Superior temporal gyrus (tissue), 1 donor: ENCODE measurements at regions not wholly inside any gene's neighbourhood (a gene's known extent, or its start where the extent isn't known, plus 50 kb on each side); places are given as distances from the start of the nearest gene placed in this dataset.
"Not testable (repeated sequence)": the region's sequence is repeated elsewhere in the genome, so short reads cannot be mapped to it uniquely, and the experiment has no call there.

Experiments
- DNase-seq: peaks from one replicate; pipeline ENCODE4 v3.0.0-alpha.2; 2016; ENCODE audit errors: extremely low spot score

DNA sequence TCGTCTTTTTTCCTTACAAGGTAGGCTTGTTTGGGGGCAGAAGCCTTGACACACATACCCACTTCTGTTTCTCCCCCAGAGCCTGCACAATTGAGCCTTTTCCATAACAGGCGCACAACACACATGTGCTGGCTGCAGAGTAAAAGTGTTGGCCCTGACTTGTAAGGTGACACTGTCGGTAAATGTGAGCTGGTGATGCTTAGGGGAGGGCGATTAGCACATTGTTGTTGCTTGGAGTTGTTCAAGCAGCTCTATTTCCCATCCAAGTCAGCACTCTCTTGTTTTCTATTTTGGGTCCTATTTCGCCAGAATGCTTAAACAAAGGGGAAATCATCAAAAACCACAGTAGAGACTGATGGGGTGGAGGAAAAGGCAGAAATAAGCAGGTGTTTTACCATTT, 51.9 kb upstream of the PTPRJ start:
- DNase-seq, result no peak

DNA sequence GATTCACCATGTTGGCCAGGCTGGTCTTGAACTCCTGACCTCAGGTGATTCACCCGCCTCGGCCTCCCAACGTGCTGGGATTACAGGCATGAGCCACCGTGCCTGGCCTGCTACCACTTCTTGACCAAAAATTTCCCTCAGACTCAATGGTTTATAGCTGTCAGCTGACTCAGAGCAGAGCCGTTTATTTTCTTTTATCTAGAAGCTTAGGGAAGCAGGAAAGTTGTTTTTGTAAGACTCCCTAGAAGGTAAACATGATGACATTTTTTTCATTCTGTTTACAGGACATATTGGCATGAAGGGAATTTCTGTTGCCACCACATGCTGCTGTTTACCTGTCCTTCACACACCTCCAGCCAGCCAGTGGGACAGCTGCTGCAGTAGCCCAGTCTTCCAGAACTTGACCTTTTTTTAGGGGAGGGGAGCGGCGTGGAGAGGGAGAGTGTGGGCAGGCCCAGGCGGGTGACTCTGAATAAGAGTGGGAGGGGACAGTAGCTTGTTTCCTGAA, 56.1 kb upstream of the PTPRJ start:
- no peak for DNase-seq

DNA sequence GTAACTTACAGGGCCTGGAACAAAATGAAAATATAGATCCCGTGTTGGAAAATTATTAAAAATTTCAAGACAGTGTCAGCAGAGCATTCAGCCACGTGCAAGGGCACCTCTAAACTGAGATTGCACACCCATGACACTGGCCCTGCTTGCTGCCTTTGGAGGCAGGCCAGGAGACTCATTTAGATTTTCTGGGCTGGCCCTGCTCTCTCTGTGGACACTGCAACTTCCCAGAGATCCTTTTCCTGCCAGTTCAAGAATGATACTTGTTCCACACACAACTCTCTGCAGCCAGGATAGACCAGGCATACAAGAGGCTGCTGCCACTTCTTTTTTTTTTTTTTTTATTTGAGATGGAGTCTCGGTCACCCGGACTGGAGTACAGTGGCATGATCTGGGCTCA, 56.7 kb upstream of the PTPRJ start:
- DNase-seq, result no peak

DNA sequence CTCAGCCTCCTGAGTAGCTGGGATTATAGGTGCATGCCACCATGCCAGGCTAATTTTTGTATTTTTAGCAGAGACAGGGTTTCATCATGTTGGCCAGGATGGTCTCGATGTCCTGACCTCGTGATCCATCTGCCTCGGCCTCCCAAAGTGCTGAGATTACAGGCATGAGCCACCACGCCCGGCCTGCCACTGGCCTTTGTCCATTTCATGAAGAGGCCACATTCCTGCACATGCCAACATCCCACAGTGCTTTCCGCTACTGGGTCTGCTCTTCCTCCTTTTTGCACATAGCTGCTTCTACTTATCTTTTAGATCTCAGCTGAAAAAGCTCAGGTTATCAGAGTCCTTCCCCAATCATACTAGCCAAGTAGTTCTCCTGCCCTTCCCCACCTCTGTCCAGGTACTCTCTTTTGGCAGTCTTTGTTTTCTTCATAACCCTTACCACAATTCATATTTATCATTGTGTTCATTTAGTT, 59.2 kb upstream of the PTPRJ start:
- DNase-seq, result not testable (repeated sequence)

DNA sequence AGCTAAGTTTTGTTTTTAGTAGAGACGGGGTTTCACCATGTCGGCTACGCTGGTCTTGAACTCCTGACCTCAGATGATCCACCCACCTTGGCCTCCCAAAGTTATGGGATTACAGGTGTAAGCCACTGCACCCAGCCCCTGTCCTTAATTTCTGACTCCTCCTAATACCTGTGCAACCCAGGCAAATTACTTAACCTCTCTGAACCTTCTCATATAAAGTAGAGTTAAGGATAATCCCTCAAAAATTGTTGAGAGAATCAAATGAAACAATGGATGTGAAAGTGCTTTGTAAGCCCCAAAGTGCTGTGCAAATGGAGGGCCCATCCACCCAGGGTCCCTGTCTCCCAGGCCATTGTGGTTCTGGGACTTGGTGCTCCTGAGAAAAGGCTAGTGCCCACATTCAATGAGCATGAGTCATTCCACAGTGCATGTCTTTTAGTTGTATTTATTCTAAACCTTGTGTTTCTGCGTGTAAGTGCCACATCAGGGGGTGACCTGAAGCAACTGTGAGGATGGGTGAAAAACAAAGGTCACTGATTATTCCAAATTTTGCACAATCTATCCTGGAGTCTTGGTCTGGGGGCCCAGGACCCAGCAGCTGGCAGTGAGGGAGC, 61.4 kb upstream of the PTPRJ start:
- DNase-seq, result no peak

DNA sequence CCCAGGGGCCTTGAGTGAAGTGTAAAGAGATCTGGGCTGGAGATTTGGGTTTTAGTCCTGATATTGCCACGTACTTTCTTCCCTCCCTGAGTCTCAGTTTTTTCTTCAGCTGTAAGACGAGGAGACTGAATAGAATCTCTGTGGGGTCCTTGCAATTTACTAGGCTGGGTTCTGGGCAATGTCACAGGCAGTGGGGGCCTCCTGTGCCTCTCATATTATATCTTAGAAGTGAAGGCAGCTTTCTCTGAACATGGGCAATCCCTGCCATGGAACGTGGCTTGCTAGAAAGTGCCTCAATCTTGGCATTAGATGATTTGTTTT, 62.0 kb upstream of the PTPRJ start:
- DNase-seq, result no peak

DNA sequence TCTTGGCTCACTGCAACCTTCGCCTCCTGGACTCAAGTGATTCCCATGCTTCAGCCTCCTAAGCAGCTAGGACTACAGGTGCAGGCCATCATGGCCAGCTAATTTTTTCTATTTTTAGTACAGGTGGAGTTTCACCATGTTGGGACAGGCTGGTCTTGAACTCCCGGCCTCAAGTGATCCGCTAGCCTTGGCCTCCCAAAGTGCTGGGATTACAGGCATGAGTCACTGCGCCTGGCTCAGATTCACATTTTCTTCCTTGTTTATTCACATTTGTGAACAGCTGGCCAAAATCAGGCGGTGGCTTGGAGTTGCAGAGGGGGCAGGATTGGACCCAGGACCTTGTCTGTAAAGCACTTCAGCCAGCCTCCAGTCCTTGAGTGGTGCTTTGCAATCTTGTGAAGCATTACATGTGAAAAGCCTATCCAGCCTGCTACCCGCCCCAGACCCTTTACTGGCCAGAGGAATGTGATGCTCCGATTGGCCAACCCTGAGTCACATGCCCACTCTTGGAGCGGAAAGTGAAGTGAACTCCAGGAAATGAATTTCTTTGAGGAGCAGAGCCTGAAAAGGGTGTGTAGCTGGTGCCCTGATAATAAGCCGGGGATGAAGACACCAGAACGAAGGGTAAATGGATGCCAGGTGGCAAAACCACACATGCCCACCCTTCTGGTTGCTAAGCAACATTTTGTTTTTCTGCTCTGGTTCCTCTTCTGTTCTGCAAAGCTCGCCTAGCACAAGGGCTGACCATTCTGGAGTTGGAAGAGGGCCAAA, 62.6 kb upstream of the PTPRJ start:
- peak; percentile 21 for DNase-seq

DNA sequence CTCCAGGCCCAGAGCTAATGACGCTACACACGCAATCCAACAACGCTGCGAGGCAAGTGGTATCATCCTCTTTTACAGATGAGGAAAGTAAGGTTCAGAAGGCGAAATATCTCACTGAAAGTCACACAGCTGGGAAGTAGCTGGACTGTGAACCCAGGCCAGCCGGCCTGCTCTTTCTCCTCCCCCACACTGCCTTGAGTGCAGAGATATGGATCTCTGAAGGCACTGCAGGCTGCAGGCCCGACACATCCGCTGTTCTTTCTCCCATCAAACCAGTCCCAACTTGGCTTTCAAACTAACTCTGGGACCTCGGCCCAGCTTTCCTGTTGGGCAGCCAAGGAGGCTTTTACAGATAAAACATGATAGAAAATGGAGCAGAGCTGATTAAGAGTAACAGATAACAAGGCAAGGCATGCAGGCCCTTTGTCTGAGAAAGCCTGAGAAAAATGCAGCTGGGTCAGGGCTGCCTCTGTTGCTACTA, 64.0 kb upstream of the PTPRJ start:
- no peak for DNase-seq

DNA sequence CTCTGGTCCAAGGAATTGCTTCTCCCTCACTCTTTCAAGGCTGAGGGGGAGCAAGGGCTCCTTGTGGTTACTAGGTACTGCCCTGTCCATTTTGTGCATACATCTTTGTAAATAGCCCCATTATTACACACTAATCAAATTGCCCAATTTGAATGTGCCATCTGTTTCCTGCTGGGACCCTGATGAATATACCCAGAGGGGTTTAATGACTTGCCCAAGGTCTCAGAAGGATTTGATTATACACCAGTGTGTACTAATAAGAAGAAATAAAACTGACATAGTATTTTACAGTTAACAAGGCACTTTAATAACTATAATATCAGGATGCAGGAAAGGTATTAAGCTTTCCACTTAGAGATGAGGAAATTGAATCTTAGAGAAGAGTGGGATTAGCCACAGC, 64.6 kb upstream of the PTPRJ start:
- DNase-seq, result no peak

DNA sequence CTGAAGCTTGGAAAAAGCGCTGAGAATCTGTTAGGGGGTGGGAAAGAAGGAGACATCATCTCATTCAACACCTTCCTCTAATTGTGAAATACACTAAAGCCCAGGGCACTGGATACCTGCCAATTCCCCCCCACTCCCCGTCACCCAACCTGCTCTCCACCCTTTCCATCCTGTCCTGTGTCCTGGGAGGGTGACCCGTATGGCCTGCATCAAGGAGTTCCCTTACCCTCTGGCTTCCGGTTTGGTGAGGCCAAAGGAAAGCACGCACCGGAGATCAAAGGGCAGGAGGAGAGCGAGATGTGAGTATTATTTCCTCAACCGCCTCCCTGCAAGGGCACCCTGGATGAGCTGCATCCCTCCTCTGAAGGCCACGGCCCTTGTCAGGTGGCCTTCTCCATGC, 65.0 kb upstream of the PTPRJ start:
- no peak for DNase-seq

DNA sequence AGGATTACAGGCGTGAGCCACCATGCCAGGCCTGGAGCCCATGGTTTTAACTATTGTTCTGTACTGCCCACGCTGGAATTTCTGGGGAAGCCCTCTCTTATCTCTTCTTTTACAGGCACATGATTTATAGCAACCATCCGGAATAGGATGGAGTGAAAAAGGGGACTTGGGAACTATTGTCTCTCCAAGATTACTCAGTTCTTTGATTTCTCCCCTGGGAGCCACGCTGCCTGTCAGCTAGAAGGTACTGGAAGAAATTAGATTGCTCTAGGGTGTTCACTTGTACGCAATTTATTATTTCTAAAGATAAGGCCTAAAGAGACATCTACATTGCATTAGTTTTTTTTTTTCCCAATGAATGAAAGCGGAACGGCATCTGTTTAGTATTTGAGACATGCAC, 65.6 kb upstream of the PTPRJ start:
- no peak for DNase-seq

DNA sequence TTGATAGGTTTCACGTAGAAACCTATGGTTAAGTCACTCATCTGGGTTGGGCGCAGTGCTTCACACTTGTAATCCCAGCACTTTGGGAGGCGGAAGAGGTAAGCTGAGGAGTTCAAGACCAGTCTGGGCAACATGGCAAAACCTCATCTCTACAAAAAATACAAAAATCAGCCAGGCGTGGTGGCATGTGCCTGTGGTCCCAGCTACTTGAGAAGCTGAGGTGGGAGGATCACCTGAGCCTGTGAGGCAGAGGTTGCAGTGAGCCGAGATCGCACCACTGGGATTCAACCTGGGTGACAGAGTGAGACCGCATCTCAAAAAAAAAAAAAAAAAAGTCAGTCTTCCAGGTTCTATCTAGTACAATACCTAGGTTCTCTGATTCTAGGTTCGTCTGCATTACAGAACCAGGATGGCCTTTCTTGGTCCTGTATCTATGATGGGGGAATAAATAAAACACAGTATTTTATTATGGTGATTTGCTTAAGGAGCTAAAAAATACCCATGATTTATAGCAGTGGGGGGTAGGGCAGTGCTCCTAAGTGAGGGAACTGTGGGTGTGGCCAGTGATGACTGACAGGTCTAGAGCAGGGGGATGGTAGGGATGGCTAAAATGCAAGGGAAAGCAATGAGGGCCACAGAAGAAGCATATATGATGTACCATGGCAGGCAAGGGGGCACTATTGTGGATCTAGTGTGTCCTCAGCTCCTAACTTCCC, 65.5 kb upstream of the NUP160 start:
- no peak for DNase-seq

DNA sequence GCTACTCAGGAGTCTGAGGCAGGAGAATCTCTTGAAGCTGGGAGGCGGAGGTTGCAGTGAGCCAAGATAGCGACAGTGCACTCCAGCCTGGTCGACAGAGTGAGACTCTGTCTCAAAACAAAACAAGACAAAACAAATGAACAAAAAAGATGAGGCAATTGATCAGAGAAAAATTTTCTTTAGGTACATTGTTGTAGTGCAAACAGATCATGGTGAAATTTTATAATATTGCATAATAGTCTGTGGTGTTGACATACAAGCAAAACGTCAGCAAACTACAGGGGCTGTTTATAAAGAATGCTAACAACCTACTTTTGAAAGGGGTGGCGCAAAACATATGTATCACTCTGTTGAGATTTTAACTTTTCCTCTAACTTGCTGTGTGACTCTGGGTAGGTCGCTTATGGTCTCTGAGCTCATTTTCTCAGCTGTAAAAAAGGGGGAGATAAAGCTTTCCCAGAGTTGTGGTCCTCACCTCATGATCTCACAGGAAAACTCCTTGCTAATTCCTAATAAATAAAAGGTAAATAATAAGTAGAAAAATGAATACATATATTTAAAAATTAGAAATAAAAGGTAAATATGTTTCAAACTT, 64.8 kb upstream of the NUP160 start:
- DNase-seq, result no peak

DNA sequence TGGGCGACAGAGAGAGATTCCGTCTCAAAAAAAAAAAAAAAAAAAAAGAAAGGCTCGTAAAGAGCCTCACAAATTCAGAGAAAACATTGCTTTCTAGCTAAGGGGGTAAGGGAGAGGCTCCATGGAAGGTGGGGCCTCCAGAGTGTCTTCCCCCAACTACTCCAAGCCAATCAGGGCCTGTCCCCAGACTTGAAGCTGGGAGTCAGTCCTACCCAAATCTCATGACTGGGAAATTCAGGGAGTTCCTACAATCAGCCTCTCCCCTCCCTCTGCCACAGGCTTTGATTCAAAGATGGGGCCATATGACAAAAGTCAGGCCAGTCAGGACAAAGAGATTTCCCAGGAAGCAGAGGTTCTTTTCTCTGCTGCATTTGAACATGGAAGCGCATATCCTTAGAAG, 63.0 kb upstream of the NUP160 start:
- no peak for DNase-seq

DNA sequence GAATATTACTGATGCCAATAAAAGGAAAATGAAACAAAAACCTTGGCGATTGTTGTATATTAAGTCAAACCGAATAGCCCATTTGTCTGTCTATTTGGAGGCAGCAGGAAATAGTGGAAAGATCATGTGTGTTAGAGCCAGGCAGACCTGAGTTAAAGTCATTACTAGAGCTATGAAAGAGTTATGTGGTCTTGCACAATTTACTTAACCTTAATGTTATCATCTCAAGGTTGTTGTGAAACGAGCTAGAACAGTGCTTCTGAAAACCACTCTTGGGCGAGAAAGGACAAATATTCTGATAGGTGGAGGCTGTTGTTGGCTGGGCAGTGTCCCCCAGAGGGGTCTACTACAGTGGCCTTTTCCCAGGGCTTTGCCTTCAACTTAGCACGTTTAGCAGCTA, 60.0 kb upstream of the NUP160 start:
- no peak for DNase-seq

DNA sequence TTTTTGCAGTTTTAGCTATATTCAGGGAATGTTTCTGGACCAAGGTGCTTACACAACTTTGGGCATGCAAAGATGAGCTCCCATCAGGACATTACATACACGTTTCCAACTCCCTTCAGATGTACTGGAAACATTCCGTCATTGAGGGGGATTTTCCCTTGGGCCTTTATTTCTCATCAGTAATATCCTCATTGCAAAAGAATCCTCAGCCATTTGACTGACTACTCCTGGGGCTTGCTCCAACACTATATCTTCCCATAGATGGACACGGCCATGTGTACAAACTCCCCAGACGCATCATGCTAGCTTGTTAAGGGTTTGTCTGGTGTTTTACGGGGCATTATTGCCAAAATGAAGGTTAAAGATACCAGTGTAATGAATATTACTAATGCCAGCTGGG, 59.3 kb upstream of the NUP160 start:
- no peak for DNase-seq

DNA sequence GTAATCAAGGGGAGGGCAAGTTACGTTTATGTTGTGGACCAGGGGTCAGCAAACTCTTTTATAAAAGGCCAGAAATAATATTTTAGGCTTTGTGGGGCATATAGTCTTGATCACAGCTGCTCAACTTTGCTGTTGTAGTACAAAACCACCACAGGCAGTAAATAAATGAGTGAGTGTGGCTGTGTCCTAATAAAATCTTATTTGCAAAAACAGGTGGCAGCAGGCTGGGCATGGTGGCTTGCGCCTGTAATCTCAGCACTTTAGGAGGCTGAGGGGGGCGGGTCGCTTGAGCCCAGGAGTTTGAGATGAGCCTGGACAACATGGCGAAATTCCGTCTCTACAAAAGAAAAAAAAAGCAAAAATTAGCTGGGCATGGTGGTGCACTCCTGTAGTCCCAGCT, 57.9 kb upstream of the NUP160 start:
- no peak for DNase-seq

DNA sequence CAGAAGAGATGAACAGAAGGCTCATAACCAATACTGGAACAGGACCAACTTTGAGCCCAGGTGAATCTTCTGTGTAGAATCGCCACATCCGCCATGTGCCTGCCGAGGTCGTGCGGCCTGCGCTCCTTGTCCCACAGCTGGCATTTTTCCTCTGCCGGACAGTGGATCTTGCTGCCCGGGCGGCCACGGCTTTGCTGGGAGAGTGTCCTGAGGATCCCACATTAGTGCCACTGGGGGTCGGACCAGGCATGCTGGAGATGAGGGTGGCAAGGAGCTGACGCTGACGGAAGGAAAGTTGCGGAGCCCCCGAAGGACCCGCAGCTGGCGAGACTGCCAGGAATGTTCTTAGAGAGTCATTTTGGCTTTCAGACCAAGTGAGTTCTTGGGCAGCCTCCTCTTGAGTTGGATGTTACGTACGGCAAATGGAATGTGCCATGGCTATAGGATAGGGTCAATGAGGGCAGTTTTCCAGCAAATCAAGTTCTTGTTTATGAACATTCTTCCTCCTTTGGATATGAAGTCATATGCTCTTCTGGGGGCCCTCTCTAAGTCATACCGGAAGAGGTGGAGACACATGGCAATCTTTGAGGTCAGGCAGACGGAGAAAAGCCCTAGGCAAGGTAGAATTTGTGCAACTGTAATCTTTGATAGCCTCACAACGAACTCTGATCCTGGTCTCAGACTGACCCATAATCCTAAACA, 57.4 kb upstream of the NUP160 start:
- no peak for DNase-seq

DNA sequence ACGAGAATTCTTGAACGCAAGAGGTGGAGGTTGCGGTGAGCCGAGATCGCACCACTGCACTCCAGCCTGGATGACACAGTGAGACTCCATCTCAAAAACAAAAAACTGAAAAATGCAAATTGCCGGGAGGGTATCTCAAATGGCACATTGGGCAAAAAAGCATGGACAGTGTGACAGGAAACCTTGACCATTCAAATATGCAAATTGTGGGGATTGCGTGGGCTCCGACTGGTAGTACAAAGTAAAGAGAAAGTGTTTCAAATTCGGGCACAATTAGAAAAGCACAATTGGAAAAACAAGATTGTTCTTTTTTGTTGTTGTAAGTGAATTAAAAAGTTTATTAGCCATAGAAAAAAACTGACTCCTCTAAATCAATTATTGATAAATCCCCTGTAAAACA, 56.7 kb upstream of the NUP160 start:
- DNase-seq, result no peak

DNA sequence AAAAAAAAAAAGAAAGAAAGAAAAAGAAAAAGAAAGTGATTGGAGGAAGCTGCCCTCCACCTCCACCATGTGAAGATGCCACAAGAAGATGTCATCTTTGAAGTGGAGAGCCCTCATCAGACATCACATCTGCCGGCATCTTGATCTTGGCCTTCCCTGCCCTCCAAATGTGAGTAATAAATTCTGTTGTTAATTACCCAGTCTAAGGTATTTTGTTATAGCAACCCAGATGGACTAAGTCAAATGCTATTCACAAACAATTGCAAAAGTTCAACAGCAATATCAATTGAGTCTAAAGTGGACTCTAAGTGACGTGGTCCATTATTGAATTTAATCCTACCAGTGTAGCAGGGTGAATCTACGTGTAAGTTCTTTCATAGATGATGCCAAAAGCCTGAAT, 55.9 kb upstream of the NUP160 start:
- DNase-seq, result no peak

DNA sequence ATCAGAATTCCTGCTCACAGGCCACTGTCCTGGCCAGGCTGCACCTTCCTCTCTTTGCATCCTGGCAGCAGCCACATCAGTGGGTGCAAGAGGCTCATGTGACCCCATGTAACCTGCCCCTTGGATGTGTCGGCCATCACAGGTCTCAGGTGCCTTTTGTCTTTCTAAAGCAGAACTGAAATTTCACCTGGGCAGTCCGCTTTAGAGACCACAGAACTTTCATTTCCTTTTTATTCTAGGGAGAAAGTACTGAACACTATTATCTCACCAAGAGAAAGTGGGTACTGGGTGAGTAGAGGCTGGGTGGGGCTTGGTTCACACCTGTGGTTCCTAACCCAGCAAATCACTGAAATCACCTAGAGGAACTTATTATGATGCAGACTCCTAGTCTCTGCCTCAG, 51.7 kb upstream of the NUP160 start:
- no peak for DNase-seq
